Endothelial cell of umbilical vein (primary cell): ENCODE measurements at regions not wholly inside any gene's neighbourhood (a gene's known extent, or its start where the extent isn't known, plus 50 kb on each side); places are given as distances from the start of the nearest gene placed in this dataset.

Experiments used
- BruUV-seq: library from RNA; stranded (reverse); fragments of 400-500 nt; replicated peaks from 2 replicates; lab custom pipeline; 2021; lab: Mats Ljungman, UMichigan
- CTCF ChIA-PET: fragments of 300-600, 350-600 bp; sonication (Branson Sonifier 250); formaldehyde crosslinking; loops from one replicate; lab custom pipeline; 2021; ENCODE audit warnings: antibody characterized with exemption, inconsistent platforms; lab: Charles Lee
- POLR2A ChIA-PET: fragments of 300-600, 350-600 bp; sonication (Branson Sonifier 250); formaldehyde crosslinking; loops from one replicate; lab custom pipeline; 2021; ENCODE audit warnings: antibody characterized with exemption, inconsistent platforms; lab: Charles Lee
- DNase-seq: peaks from one replicate; pipeline ENCODE4 v3.0.0-alpha.2; 2011; ENCODE audit warnings: low read depth, low spot score
- FAIRE-seq: peaks from 2 replicates; lab custom pipeline; 2011; peaks lifted over from hg19 to GRCh38; lab: Jason Lieb, UNC
- H2AFZ ChIP-seq: 2 replicates; pipeline ENCODE4 v1.6.0; 2012; ENCODE audit warnings: low read depth, low read length, control low read depth, inconsistent platforms
- H3K27ac ChIP-seq: 2 replicates; pipeline ENCODE4 v1.5.1; 2011; ENCODE audit warnings: low read depth, mild to moderate bottlenecking, control low read depth, low read length, moderate library complexity; ENCODE audit not compliant: insufficient read depth
- H3K27me3 ChIP-seq, 2 experiments: 2 replicates each; pipeline versions ENCODE4 v1.6.0 to v1.6.1; 2011; ENCODE audit warnings: low read length in 2 of 2, mixed read lengths in 1 of 2; ENCODE audit not compliant: control insufficient read depth in 2 of 2, insufficient read depth in 2 of 2
- H3K36me3 ChIP-seq, 2 experiments: 2 replicates in 1 of 2; 3 replicates in 1 of 2; pipeline ENCODE4 v1.5.1; 2011; ENCODE audit warnings: low read length in 2 of 2, mild to moderate bottlenecking in 1 of 2, moderate library complexity in 1 of 2; ENCODE audit not compliant: control insufficient read depth in 2 of 2, insufficient read depth in 2 of 2; ENCODE audit errors: extremely low read depth in 1 of 2
- H3K4me1 ChIP-seq: 3 replicates; pipeline ENCODE4 v1.5.1; 2011; ENCODE audit warnings: mild to moderate bottlenecking, low read length; ENCODE audit not compliant: control insufficient read depth, insufficient read depth; ENCODE audit errors: extremely low read depth
- H3K4me2 ChIP-seq: 2 replicates; pipeline ENCODE4 v1.6.1; 2011; ENCODE audit warnings: low read length, control low read depth, mixed read lengths; ENCODE audit not compliant: insufficient read depth
- H3K4me3 ChIP-seq, 3 experiments: fragments of 200-600 bp in 1 of 3; sonication (generic), shearing (Covaris generic) in 1 of 3; replicated peaks in 1 of 3; 2 replicates each; pipeline ENCODE4 v1.5.1; 2011 to 2016; ENCODE audit warnings: control low read depth in 3 of 3, low read length in 3 of 3, mild to moderate bottlenecking in 2 of 3, inconsistent platforms in 1 of 3, low read depth in 1 of 3, moderate library complexity in 1 of 3; ENCODE audit not compliant: insufficient read depth in 1 of 3
- H3K79me2 ChIP-seq: 2 replicates; pipeline ENCODE4 v1.6.0; 2012; ENCODE audit warnings: low read length, inconsistent platforms; ENCODE audit not compliant: control insufficient read depth, insufficient read depth
- H3K9ac ChIP-seq: replicated peaks from 2 replicates; pipeline ENCODE3; 2011; ENCODE audit warnings: low read length, control low read depth; ENCODE audit not compliant: insufficient read depth; ENCODE audit errors: extremely low read depth
- H3K9me1 ChIP-seq: replicated peaks from 3 replicates; pipeline ENCODE4 v1.6.0; 2011; ENCODE audit warnings: mild to moderate bottlenecking, low read length; ENCODE audit not compliant: control insufficient read depth, insufficient read depth; ENCODE audit errors: extremely low read depth
- H3K9me3 ChIP-seq: replicated peaks from 2 replicates; pipeline ENCODE4 v1.5.1; 2012; ENCODE audit warnings: low read length, inconsistent platforms; ENCODE audit not compliant: control insufficient read depth, insufficient read depth
- H4K20me1 ChIP-seq: replicated peaks from 2 replicates; pipeline ENCODE3; 2011; ENCODE audit warnings: mild to moderate bottlenecking, low read length; ENCODE audit not compliant: control insufficient read depth, insufficient read depth; ENCODE audit errors: extremely low read depth
- CTCF ChIP-seq, 2 donors: IDR thresholded peaks; 1 replicate in 1 of 2; 2 replicates in 1 of 2; pipeline ENCODE4 v1.5.1; 2011; ENCODE audit warnings: low read length in 2 of 2, mild to moderate bottlenecking in 2 of 2, moderate library complexity in 2 of 2, control low read depth in 1 of 2, inconsistent platforms in 1 of 2, low read depth in 1 of 2; ENCODE audit not compliant: insufficient read depth in 1 of 2; ENCODE audit errors: extremely low read depth in 1 of 2
- EZH2 ChIP-seq: IDR thresholded peaks from 2 replicates; pipeline ENCODE4 v1.6.1; 2012; ENCODE audit warnings: borderline replicate concordance, low read depth, mild to moderate bottlenecking, moderate library complexity, low read length, inconsistent platforms; ENCODE audit not compliant: severe bottlenecking
- FOS ChIP-seq: IDR thresholded peaks from 2 replicates; pipeline ENCODE4 v1.6.1; 2011; ENCODE audit warnings: mild to moderate bottlenecking, low read length, moderate library complexity, borderline replicate concordance; ENCODE audit not compliant: insufficient read depth
- GATA2 ChIP-seq: IDR thresholded peaks from 2 replicates; pipeline ENCODE4 v1.7.0; 2011; ENCODE audit warnings: low read depth, mild to moderate bottlenecking, moderate library complexity, mixed read lengths, low read length; ENCODE audit not compliant: insufficient read length, insufficient read depth
- JUN ChIP-seq: IDR thresholded peaks from 2 replicates; pipeline ENCODE4 v1.6.1; 2011; ENCODE audit warnings: borderline replicate concordance, low read depth; ENCODE audit not compliant: insufficient read length, insufficient read depth
- MYC ChIP-seq: IDR thresholded peaks from one replicate; pipeline ENCODE4 v1.6.1; 2011; ENCODE audit warnings: mild to moderate bottlenecking, low read depth, low read length
- POLR2A ChIP-seq: IDR thresholded peaks from 2 replicates; pipeline ENCODE4 v1.6.1; 2012; ENCODE audit warnings: low read depth, mild to moderate bottlenecking, control low read depth, low read length
- POLR2AphosphoS5 ChIP-seq: IDR thresholded peaks from 2 replicates; pipeline ENCODE4 v1.6.1; 2012; ENCODE audit warnings: low read depth, mild to moderate bottlenecking, control low read depth, low read length, moderate library complexity; ENCODE audit not compliant: insufficient read depth
- dilution Hi-C: fragments of 300-500 bp; cut with MboI; formaldehyde crosslinking; loops from one replicate; pipeline ENCODE4 v1.15.0; 2019; ENCODE audit warnings: low sequenced_read_pairs; ENCODE audit not compliant: extremely low pct_ligation_motif_present
- intact Hi-C: fragments of 100-400 bp; cut with micrococcal nuclease; formaldehyde crosslinking; loops from one replicate; pipeline ENCODE4 v1.10.0; 2022
- TF ChIP-seq, protein P1 (sequence below): IDR thresholded peaks from 2 replicates; pipeline ENCODE4 v1.6.1; 2011; ENCODE audit not compliant: insufficient read depth, insufficient read length

GRCh38 chr11:116107229-116107628 is 603.0 kb upstream of the CADM1 start:
- Histone ChIP-seq H2AFZ (no peak overlapping the region), H3K27me3 (no peaks in the 10 kb centered on the region), H3K27ac (no peak overlapping the region), H3K9me1 (no peaks in the 10 kb centered on the region), H3K36me3 (no peaks in the 10 kb centered on the region), H3K4me1 (no peaks in the 10 kb centered on the region), H3K9me3 (peaks cover 4% of the 10 kb centered on the region), H3K4me3 (no peak overlapping the region), H4K20me1 (no peaks in the 10 kb centered on the region), H3K4me2 (no peak overlapping the region), H3K79me2 (no peaks in the 10 kb centered on the region), H3K9ac (no peak overlapping the region)
- TF ChIP-seq POLR2AphosphoS5 (no peak), MYC (no peak), GATA2 (no peak), FOS (no peak), POLR2A (no peak), JUN (no peak), EZH2 (no peak), CTCF (IDR thresholded peaks at IDR 0.05; ENCODE audit: extremely low read depth in 1 of 2, insufficient read depth in 1 of 2, low read depth in 1 of 2, low read length in 2 of 2) (no peak)
- TF ChIP-seq, protein P1, sequence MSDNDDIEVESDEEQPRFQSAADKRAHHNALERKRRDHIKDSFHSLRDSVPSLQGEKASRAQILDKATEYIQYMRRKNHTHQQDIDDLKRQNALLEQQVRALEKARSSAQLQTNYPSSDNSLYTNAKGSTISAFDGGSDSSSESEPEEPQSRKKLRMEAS = no peak
- intact Hi-C loops (no loop called here), dilution Hi-C loops (no loop called here)
- BruUV-seq = no TSS peak
- FAIRE-seq (no peak), DNase-seq (no peak)
- POLR2A ChIA-PET = no interaction called here
- CTCF ChIA-PET = no interaction called here
